ENCODE measurements at regions not wholly inside any gene's neighbourhood (a gene's known extent, or its start where the extent isn't known, plus 50 kb on each side); places are given as distances from the start of the nearest gene placed in this dataset.
"Not testable (repeated sequence)": the region's sequence is repeated elsewhere in the genome, so short reads cannot be mapped to it uniquely, and the experiment has no call there.

GRCh38 chr6:101098605-101099004, 217.5 kb upstream of the ASCC3 start:
- CTCF ChIA-PET; H3K9me3 ChIP-seq (ENCODE audit: control extremely low read depth in 1 of 5, control insufficient read depth in 4 of 5, insufficient read depth in 2 of 5, low read depth in 1 of 5, low read length in 4 of 5); H3K27ac ChIP-seq (ENCODE audit: insufficient read depth in 1 of 2, low read depth in 1 of 2, low read length in 2 of 2, poor library complexity in 1 of 2, severe bottlenecking in 2 of 2); H3K4me1 ChIP-seq (ENCODE audit: control extremely low read depth in 1 of 4, control insufficient read depth in 4 of 4, insufficient read depth in 4 of 4, low read length in 3 of 4); POLR2A ChIA-PET; H3K4me3 ChIP-seq (ENCODE audit: control insufficient read depth in 1 of 7, extremely low read depth in 1 of 7, insufficient read depth in 4 of 7, low read depth in 2 of 7, low read length in 6 of 7); H3K27me3 ChIP-seq (replicated peaks in 2 of 5; ENCODE audit: control insufficient read depth in 4 of 5, insufficient read depth in 5 of 5, low read length in 4 of 5); H3K36me3 ChIP-seq (ENCODE audit: control insufficient read depth in 4 of 4, insufficient read depth in 4 of 4, low read length in 3 of 4); DNase-seq: not testable (repeated sequence)

- H3K4me3 ChIP-seq (ENCODE audit: control insufficient read depth in 1 of 7, extremely low read depth in 1 of 7, insufficient read depth in 4 of 7, low read depth in 2 of 7, low read length in 6 of 7), result no peak overlapping the region
- POLR2A ChIA-PET, result no interaction called here
- CTCF ChIA-PET, result no interaction called here
- no peaks in the 10 kb centered on the region for H3K36me3 ChIP-seq (ENCODE audit: control insufficient read depth in 4 of 4, insufficient read depth in 4 of 4, low read length in 3 of 4)
- no peak for DNase-seq
- 80% methylated on average over 1 of the region's 4 CpGs for WGBS (ENCODE audit: insufficient coverage)
- H3K27ac ChIP-seq (ENCODE audit: insufficient read depth in 1 of 2, low read depth in 1 of 2, low read length in 2 of 2, poor library complexity in 1 of 2, severe bottlenecking in 2 of 2), result no peak overlapping the region
- H3K27me3 ChIP-seq (replicated peaks in 2 of 5; ENCODE audit: control insufficient read depth in 4 of 5, insufficient read depth in 5 of 5, low read length in 4 of 5), result no peaks in the 10 kb centered on the region
- no peaks in the 10 kb centered on the region for H3K9me3 ChIP-seq (ENCODE audit: control extremely low read depth in 1 of 5, control insufficient read depth in 4 of 5, insufficient read depth in 2 of 5, low read depth in 1 of 5, low read length in 4 of 5)
- H3K4me1 ChIP-seq (ENCODE audit: control extremely low read depth in 1 of 4, control insufficient read depth in 4 of 4, insufficient read depth in 4 of 4, low read length in 3 of 4), result no peaks in the 10 kb centered on the region
These were observed 221.6 kb upstream of the ASCC3 start for GRCh38 chr6:101102702-101103101.

GRCh38 chr6:101108286-101108685, 227.2 kb upstream of the ASCC3 start:
- Histone ChIP-seq H3K27me3 (replicated peaks in 2 of 5; ENCODE audit: control insufficient read depth in 4 of 5, insufficient read depth in 5 of 5, low read length in 4 of 5) (no peaks in the 10 kb centered on the region), H3K36me3 (ENCODE audit: control insufficient read depth in 4 of 4, insufficient read depth in 4 of 4, low read length in 3 of 4) (no peaks in the 10 kb centered on the region), H3K4me1 (ENCODE audit: control extremely low read depth in 1 of 4, control insufficient read depth in 4 of 4, insufficient read depth in 4 of 4, low read length in 3 of 4) (no peaks in the 10 kb centered on the region), H3K27ac (ENCODE audit: insufficient read depth in 1 of 2, low read depth in 1 of 2, low read length in 2 of 2, poor library complexity in 1 of 2, severe bottlenecking in 2 of 2) (no peak overlapping the region), H3K4me3 (ENCODE audit: control insufficient read depth in 1 of 7, extremely low read depth in 1 of 7, insufficient read depth in 4 of 7, low read depth in 2 of 7, low read length in 6 of 7) (no peak overlapping the region), H3K9me3 (ENCODE audit: control extremely low read depth in 1 of 5, control insufficient read depth in 4 of 5, insufficient read depth in 2 of 5, low read depth in 1 of 5, low read length in 4 of 5) (no peaks in the 10 kb centered on the region)
- no peak for DNase-seq
- WGBS (ENCODE audit: insufficient coverage), result no CpG with 5 or more reads among the region's 4 CpGs
- ChIA-PET CTCF (no interaction called here), POLR2A (no interaction called here)

- no peaks in the 10 kb centered on the region for H3K36me3 ChIP-seq (ENCODE audit: control insufficient read depth in 4 of 4, insufficient read depth in 4 of 4, low read length in 3 of 4)
- ChIA-PET CTCF (no interaction called here), POLR2A (no interaction called here)
- H3K9me3 ChIP-seq (ENCODE audit: control extremely low read depth in 1 of 5, control insufficient read depth in 4 of 5, insufficient read depth in 2 of 5, low read depth in 1 of 5, low read length in 4 of 5), result no peaks in the 10 kb centered on the region
- no peaks in the 10 kb centered on the region for H3K4me1 ChIP-seq (ENCODE audit: control extremely low read depth in 1 of 4, control insufficient read depth in 4 of 4, insufficient read depth in 4 of 4, low read length in 3 of 4)
- no peak for DNase-seq
- no peak overlapping the region for H3K4me3 ChIP-seq (ENCODE audit: control insufficient read depth in 1 of 7, extremely low read depth in 1 of 7, insufficient read depth in 4 of 7, low read depth in 2 of 7, low read length in 6 of 7)
- no peak overlapping the region for H3K27ac ChIP-seq (ENCODE audit: insufficient read depth in 1 of 2, low read depth in 1 of 2, low read length in 2 of 2, poor library complexity in 1 of 2, severe bottlenecking in 2 of 2)
- no peaks in the 10 kb centered on the region for H3K27me3 ChIP-seq (replicated peaks in 2 of 5; ENCODE audit: control insufficient read depth in 4 of 5, insufficient read depth in 5 of 5, low read length in 4 of 5)
- WGBS (ENCODE audit: insufficient coverage), result 89% methylated on average over 1 of the region's 1 CpG
These were observed 229.7 kb upstream of the ASCC3 start for GRCh38 chr6:101110814-101111213.

GRCh38 chr6:101113468-101114260, 232.5 kb upstream of the ASCC3 start:
- ChIA-PET POLR2A (interaction anchor here (0.6 kb wide), 1 partner anchor 34 kb away, joined by 3 read pairs; no protein-coding TSS in a partner anchor), CTCF (no interaction called here)
- 98% methylated on average over 4 of the region's 4 CpGs for WGBS (ENCODE audit: insufficient coverage)
- Histone ChIP-seq H3K4me3 (ENCODE audit: control insufficient read depth in 1 of 7, extremely low read depth in 1 of 7, insufficient read depth in 4 of 7, low read depth in 2 of 7, low read length in 6 of 7) (no peak overlapping the region), H3K27me3 (replicated peaks in 2 of 5; ENCODE audit: control insufficient read depth in 4 of 5, insufficient read depth in 5 of 5, low read length in 4 of 5) (peaks cover 0 to 1% (median 0%) of the 10 kb centered on the region in 5 experiments), H3K4me1 (ENCODE audit: control extremely low read depth in 1 of 4, control insufficient read depth in 4 of 4, insufficient read depth in 4 of 4, low read length in 3 of 4) (no peaks in the 10 kb centered on the region), H3K9me3 (ENCODE audit: control extremely low read depth in 1 of 5, control insufficient read depth in 4 of 5, insufficient read depth in 2 of 5, low read depth in 1 of 5, low read length in 4 of 5) (no peaks in the 10 kb centered on the region), H3K27ac (ENCODE audit: insufficient read depth in 1 of 2, low read depth in 1 of 2, low read length in 2 of 2, poor library complexity in 1 of 2, severe bottlenecking in 2 of 2) (no peak overlapping the region), H3K36me3 (ENCODE audit: control insufficient read depth in 4 of 4, insufficient read depth in 4 of 4, low read length in 3 of 4) (no peaks in the 10 kb centered on the region)
- no peak for DNase-seq

- Histone ChIP-seq H3K4me1 (ENCODE audit: control extremely low read depth in 1 of 4, control insufficient read depth in 4 of 4, insufficient read depth in 4 of 4, low read length in 3 of 4) (no peaks in the 10 kb centered on the region), H3K9me3 (ENCODE audit: control extremely low read depth in 1 of 5, control insufficient read depth in 4 of 5, insufficient read depth in 2 of 5, low read depth in 1 of 5, low read length in 4 of 5) (no peaks in the 10 kb centered on the region), H3K27ac (ENCODE audit: insufficient read depth in 1 of 2, low read depth in 1 of 2, low read length in 2 of 2, poor library complexity in 1 of 2, severe bottlenecking in 2 of 2) (no peak overlapping the region), H3K4me3 (ENCODE audit: control insufficient read depth in 1 of 7, extremely low read depth in 1 of 7, insufficient read depth in 4 of 7, low read depth in 2 of 7, low read length in 6 of 7) (no peak overlapping the region), H3K27me3 (replicated peaks in 2 of 5; ENCODE audit: control insufficient read depth in 4 of 5, insufficient read depth in 5 of 5, low read length in 4 of 5) (peaks cover 0 to 1% (median 0%) of the 10 kb centered on the region in 5 experiments), H3K36me3 (ENCODE audit: control insufficient read depth in 4 of 4, insufficient read depth in 4 of 4, low read length in 3 of 4) (no peaks in the 10 kb centered on the region)
- peak; percentile 1 to 17 (median 11) for DNase-seq
- POLR2A ChIA-PET, result no interaction called here
- WGBS (ENCODE audit: insufficient coverage), result no CpG with 5 or more reads among the region's 1 CpG
- CTCF ChIA-PET, result no interaction called here
These were observed 233.6 kb upstream of the ASCC3 start for GRCh38 chr6:101114703-101115102.

GRCh38 chr6:101116337-101116736, 235.2 kb upstream of the ASCC3 start:
- H3K27me3 ChIP-seq (replicated peaks in 2 of 5; ENCODE audit: control insufficient read depth in 4 of 5, insufficient read depth in 5 of 5, low read length in 4 of 5), result peaks cover 0 to 1% (median 0%) of the 10 kb centered on the region in 5 experiments
- no peaks in the 10 kb centered on the region for H3K36me3 ChIP-seq (ENCODE audit: control insufficient read depth in 4 of 4, insufficient read depth in 4 of 4, low read length in 3 of 4)
- H3K27ac ChIP-seq (ENCODE audit: insufficient read depth in 1 of 2, low read depth in 1 of 2, low read length in 2 of 2, poor library complexity in 1 of 2, severe bottlenecking in 2 of 2), result no peak overlapping the region
- ChIA-PET CTCF (no interaction called here), POLR2A (no interaction called here)
- DNase-seq, result no peak
- H3K4me3 ChIP-seq (ENCODE audit: control insufficient read depth in 1 of 7, extremely low read depth in 1 of 7, insufficient read depth in 4 of 7, low read depth in 2 of 7, low read length in 6 of 7), result no peak overlapping the region
- H3K9me3 ChIP-seq (ENCODE audit: control extremely low read depth in 1 of 5, control insufficient read depth in 4 of 5, insufficient read depth in 2 of 5, low read depth in 1 of 5, low read length in 4 of 5), result no peaks in the 10 kb centered on the region
- WGBS (ENCODE audit: insufficient coverage), result 100% methylated on average over 1 of the region's 5 CpGs
- H3K4me1 ChIP-seq (ENCODE audit: control extremely low read depth in 1 of 4, control insufficient read depth in 4 of 4, insufficient read depth in 4 of 4, low read length in 3 of 4), result no peaks in the 10 kb centered on the region

All from common myeloid progenitor, CD34-positive (primary cell).